ENCODE measurements at regions not wholly inside any gene's neighbourhood (a gene's known extent, or its start where the extent isn't known, plus 50 kb on each side); places are given as distances from the start of the nearest gene placed in this dataset.

GRCh38 chr6:77034161-77034560 is 429.1 kb downstream of the HTR1B start:
- intact Hi-C loops (cut with micrococcal nuclease; ENCODE audit: unreplicated experiment): no loop called here
- H3K9me3 ChIP-seq (ENCODE audit: low read depth, low read length, poor library complexity, severe bottlenecking): peaks cover 18% of the 10 kb centered on the region
- BruUV-seq (replicated peaks): no TSS peak
- DNase-seq (ENCODE audit: low spot score): no peak
- no peaks in the 10 kb centered on the region for H3K27me3 ChIP-seq (replicated peaks; ENCODE audit: insufficient read depth, low read depth, low read length, poor library complexity)
- ChIA-PET POLR2A (ENCODE audit: low non-redundant PET) (no interaction called here), CTCF (no interaction called here)
- no peak overlapping the region for H3K4me3 ChIP-seq (ENCODE audit: low read depth, low read length, poor library complexity, severe bottlenecking)
- no peak overlapping the region for H3K27ac ChIP-seq (ENCODE audit: low read depth, low read length, poor library complexity, severe bottlenecking)
- TF ChIP-seq, protein P1, sequence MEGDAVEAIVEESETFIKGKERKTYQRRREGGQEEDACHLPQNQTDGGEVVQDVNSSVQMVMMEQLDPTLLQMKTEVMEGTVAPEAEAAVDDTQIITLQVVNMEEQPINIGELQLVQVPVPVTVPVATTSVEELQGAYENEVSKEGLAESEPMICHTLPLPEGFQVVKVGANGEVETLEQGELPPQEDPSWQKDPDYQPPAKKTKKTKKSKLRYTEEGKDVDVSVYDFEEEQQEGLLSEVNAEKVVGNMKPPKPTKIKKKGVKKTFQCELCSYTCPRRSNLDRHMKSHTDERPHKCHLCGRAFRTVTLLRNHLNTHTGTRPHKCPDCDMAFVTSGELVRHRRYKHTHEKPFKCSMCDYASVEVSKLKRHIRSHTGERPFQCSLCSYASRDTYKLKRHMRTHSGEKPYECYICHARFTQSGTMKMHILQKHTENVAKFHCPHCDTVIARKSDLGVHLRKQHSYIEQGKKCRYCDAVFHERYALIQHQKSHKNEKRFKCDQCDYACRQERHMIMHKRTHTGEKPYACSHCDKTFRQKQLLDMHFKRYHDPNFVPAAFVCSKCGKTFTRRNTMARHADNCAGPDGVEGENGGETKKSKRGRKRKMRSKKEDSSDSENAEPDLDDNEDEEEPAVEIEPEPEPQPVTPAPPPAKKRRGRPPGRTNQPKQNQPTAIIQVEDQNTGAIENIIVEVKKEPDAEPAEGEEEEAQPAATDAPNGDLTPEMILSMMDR (conservative IDR thresholded peaks at IDR 0.05; ENCODE audit: low read depth, low read length): no peak
- TF ChIP-seq EZH2 (IDR thresholded peaks at IDR 0.05; ENCODE audit: borderline replicate concordance, low read depth, low read length, poor library complexity, severe bottlenecking): no peak
- H3K4me1 ChIP-seq (ENCODE audit: insufficient read depth, low read length, poor library complexity, severe bottlenecking): no peaks in the 10 kb centered on the region
- no peaks in the 10 kb centered on the region for H3K36me3 ChIP-seq (ENCODE audit: insufficient read depth, low read length, poor library complexity, severe bottlenecking)

GRCh38 chr6:77030929-77031674 is 432.2 kb downstream of the HTR1B start:
- POLR2A ChIA-PET (ENCODE audit: low non-redundant PET): no interaction called here
- no peak for TF ChIP-seq EZH2 (IDR thresholded peaks at IDR 0.05; ENCODE audit: borderline replicate concordance, low read depth, low read length, poor library complexity, severe bottlenecking)
- Histone ChIP-seq H3K9me3 (ENCODE audit: low read depth, low read length, poor library complexity, severe bottlenecking) (peaks cover 13% of the 10 kb centered on the region), H3K27ac (ENCODE audit: low read depth, low read length, poor library complexity, severe bottlenecking) (no peak overlapping the region), H3K4me1 (ENCODE audit: insufficient read depth, low read length, poor library complexity, severe bottlenecking) (no peaks in the 10 kb centered on the region), H3K27me3 (replicated peaks; ENCODE audit: insufficient read depth, low read depth, low read length, poor library complexity) (no peaks in the 10 kb centered on the region), H3K36me3 (ENCODE audit: insufficient read depth, low read length, poor library complexity, severe bottlenecking) (no peaks in the 10 kb centered on the region), H3K4me3 (ENCODE audit: low read depth, low read length, poor library complexity, severe bottlenecking) (no peak overlapping the region)
- DNase-seq (ENCODE audit: low spot score): no peak
- BruUV-seq (replicated peaks): no TSS peak
- intact Hi-C loops (cut with micrococcal nuclease; ENCODE audit: unreplicated experiment): no loop called here
- CTCF ChIA-PET: no interaction called here

- BruUV-seq (replicated peaks): no TSS peak
- H3K36me3 ChIP-seq (ENCODE audit: insufficient read depth, low read length, poor library complexity, severe bottlenecking): no peaks in the 10 kb centered on the region
- no peak overlapping the region for H3K4me3 ChIP-seq (ENCODE audit: low read depth, low read length, poor library complexity, severe bottlenecking)
- no peak for DNase-seq (ENCODE audit: low spot score)
- no peaks in the 10 kb centered on the region for H3K27me3 ChIP-seq (replicated peaks; ENCODE audit: insufficient read depth, low read depth, low read length, poor library complexity)
- no peaks in the 10 kb centered on the region for H3K9me3 ChIP-seq (ENCODE audit: low read depth, low read length, poor library complexity, severe bottlenecking)
- intact Hi-C loops (cut with micrococcal nuclease; ENCODE audit: unreplicated experiment): no loop called here
- no peak overlapping the region for H3K27ac ChIP-seq (ENCODE audit: low read depth, low read length, poor library complexity, severe bottlenecking)
- no peaks in the 10 kb centered on the region for H3K4me1 ChIP-seq (ENCODE audit: insufficient read depth, low read length, poor library complexity, severe bottlenecking)
- POLR2A ChIA-PET (ENCODE audit: low non-redundant PET): no interaction called here
- CTCF ChIA-PET: no interaction called here
- TF ChIP-seq, protein P1 (conservative IDR thresholded peaks at IDR 0.05; ENCODE audit: low read depth, low read length): no peak
- TF ChIP-seq EZH2 (IDR thresholded peaks at IDR 0.05; ENCODE audit: borderline replicate concordance, low read depth, low read length, poor library complexity, severe bottlenecking): no peak
Observed at GRCh38 chr6:77026341-77026740, 436.9 kb downstream of the HTR1B start.

- no peaks in the 10 kb centered on the region for H3K9me3 ChIP-seq (ENCODE audit: low read depth, low read length, poor library complexity, severe bottlenecking)
- no peak overlapping the region for H3K27ac ChIP-seq (ENCODE audit: low read depth, low read length, poor library complexity, severe bottlenecking)
- ChIA-PET POLR2A (ENCODE audit: low non-redundant PET) (no interaction called here), CTCF (no interaction called here)
- no peaks in the 10 kb centered on the region for H3K4me1 ChIP-seq (ENCODE audit: insufficient read depth, low read length, poor library complexity, severe bottlenecking)
- intact Hi-C loops (cut with micrococcal nuclease; ENCODE audit: unreplicated experiment): no loop called here
- no TSS peak for BruUV-seq (replicated peaks)
- no peak for DNase-seq (ENCODE audit: low spot score)
- H3K36me3 ChIP-seq (ENCODE audit: insufficient read depth, low read length, poor library complexity, severe bottlenecking): no peaks in the 10 kb centered on the region
- TF ChIP-seq, protein P1 (conservative IDR thresholded peaks at IDR 0.05; ENCODE audit: low read depth, low read length): no peak
- TF ChIP-seq EZH2 (IDR thresholded peaks at IDR 0.05; ENCODE audit: borderline replicate concordance, low read depth, low read length, poor library complexity, severe bottlenecking): no peak
- no peak overlapping the region for H3K4me3 ChIP-seq (ENCODE audit: low read depth, low read length, poor library complexity, severe bottlenecking)
- H3K27me3 ChIP-seq (replicated peaks; ENCODE audit: insufficient read depth, low read depth, low read length, poor library complexity): no peaks in the 10 kb centered on the region
Observed at GRCh38 chr6:77025736-77026223, 437.5 kb downstream of the HTR1B start.

Measured in A673 (cell line).